ENCODE measurements at regions not wholly inside any gene's neighbourhood (a gene's known extent, or its start where the extent isn't known, plus 50 kb on each side); places are given as distances from the start of the nearest gene placed in this dataset.

DNA sequence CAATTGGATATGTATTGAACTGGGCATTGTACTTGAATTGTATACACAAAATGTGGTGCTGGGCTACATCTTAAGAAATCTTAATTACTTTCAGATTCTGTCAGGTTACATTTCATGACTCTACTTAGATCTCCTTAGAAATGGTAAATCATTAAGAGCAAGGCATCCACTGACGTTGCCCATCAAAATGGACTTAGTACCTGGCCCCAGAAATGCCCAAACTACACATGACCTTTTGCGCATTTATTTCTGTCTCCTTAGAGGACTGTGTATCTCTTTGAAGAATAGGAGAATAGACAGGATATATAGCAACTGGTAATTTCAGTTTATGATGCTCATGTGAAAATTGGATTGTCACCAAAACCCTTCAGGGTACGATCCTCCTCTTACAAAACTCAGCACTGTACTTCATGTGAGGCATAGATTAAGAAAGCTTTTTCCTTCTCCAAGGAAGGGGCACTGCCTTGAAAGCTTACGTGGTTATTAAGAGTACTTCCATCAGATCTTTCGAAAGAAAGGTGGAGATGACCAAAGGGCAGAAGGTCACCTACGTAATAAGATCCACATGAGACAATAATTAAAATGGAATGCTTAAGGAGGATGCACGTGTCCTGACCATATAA lies 61.4 kb upstream of the BMP2 start:
- RAD21 ChIA-PET (ENCODE audit: unreplicated experiment), result interaction anchor here (1.4 kb wide), 1 partner anchor 71 kb away, joined by 3 read pairs; no protein-coding TSS in a partner anchor
- WGBS (ENCODE audit: insufficient coverage, insufficient replicate concordance, low lambda C conversion rate, missing lambda C conversion rate), result 15% methylated on average over 7 of the region's 7 CpGs
- in situ Hi-C loops (cut with MboI), result no loop called here

DNA sequence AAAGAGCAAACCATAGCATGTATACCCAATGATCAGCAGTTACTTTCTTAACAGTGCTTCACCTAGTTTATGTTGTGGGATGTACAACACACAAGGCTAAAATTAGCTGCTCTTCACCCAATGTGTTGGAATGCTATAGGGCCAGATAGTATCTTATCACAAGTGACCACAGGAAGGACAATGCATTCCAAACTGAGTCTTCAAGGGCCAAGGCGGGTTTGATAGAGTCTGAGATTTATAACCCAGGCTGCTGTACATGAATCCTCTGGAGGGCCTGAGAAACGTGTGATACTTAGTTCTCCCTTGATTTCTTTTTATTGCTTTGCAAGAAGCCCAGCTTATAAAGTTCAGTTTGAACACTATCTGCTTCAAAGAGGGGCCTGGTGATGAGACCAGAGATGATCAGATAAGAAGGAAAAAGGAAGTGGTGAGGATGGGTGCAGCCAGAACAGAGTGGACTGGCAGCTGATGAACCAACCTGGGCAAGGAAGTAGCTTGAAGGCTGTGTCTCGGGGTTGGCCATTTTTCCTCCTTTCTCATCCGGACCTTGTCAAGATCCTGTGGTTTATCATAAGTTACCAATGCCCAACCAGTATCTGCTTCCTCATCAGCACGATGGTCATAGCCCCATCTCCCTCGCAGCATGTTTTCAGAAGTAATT lies 62.2 kb upstream of the BMP2 start:
- TF ChIP-seq, protein P1, sequence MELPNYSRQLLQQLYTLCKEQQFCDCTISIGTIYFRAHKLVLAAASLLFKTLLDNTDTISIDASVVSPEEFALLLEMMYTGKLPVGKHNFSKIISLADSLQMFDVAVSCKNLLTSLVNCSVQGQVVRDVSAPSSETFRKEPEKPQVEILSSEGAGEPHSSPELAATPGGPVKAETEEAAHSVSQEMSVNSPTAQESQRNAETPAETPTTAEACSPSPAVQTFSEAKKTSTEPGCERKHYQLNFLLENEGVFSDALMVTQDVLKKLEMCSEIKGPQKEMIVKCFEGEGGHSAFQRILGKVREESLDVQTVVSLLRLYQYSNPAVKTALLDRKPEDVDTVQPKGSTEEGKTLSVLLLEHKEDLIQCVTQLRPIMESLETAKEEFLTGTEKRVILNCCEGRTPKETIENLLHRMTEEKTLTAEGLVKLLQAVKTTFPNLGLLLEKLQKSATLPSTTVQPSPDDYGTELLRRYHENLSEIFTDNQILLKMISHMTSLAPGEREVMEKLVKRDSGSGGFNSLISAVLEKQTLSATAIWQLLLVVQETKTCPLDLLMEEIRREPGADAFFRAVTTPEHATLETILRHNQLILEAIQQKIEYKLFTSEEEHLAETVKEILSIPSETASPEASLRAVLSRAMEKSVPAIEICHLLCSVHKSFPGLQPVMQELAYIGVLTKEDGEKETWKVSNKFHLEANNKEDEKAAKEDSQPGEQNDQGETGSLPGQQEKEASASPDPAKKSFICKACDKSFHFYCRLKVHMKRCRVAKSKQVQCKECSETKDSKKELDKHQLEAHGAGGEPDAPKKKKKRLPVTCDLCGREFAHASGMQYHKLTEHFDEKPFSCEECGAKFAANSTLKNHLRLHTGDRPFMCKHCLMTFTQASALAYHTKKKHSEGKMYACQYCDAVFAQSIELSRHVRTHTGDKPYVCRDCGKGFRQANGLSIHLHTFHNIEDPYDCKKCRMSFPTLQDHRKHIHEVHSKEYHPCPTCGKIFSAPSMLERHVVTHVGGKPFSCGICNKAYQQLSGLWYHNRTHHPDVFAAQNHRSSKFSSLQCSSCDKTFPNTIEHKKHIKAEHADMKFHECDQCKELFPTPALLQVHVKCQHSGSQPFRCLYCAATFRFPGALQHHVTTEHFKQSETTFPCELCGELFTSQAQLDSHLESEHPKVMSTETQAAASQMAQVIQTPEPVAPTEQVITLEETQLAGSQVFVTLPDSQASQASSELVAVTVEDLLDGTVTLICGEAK (IDR thresholded peaks at IDR 0.05; ENCODE audit: borderline replicate concordance), result no peak
- TF ChIP-seq SPI1 (IDR thresholded peaks at IDR 0.05; ENCODE audit: borderline replicate concordance, insufficient read depth, low read depth, low read length) (peak; percentile 10; the same call in 1 of the 2 replicates), SREBF1 (IDR thresholded peaks at IDR 0.05; ENCODE audit: low read length) (no peak)
- Histone ChIP-seq H2AFZ (ENCODE audit: control insufficient read depth, low read depth, low read length) (no peak overlapping the region), H3K9me3 (replicated peaks; ENCODE audit: control insufficient read depth, insufficient read depth, low read length) (no peaks in the 10 kb centered on the region), H3K4me3 (no peak overlapping the region), H3K9ac (ENCODE audit: control insufficient read depth, insufficient read depth, low read length) (no peak overlapping the region), H3K27me3 (replicated peaks in 1 of 2; ENCODE audit: control insufficient read depth in 2 of 2, insufficient read depth in 2 of 2, low read length in 1 of 2) (no peaks in the 10 kb centered on the region), H3K79me2 (ENCODE audit: control insufficient read depth, insufficient read depth, low read length) (no peaks in the 10 kb centered on the region), H3K4me2 (ENCODE audit: control insufficient read depth, insufficient read depth) (no peak overlapping the region), H3K27ac (ENCODE audit: control insufficient read depth, insufficient read depth) (no peak overlapping the region), H3K36me3 (ENCODE audit: control insufficient read depth in 2 of 2, insufficient read depth in 2 of 2, low read length in 1 of 2) (no peaks in the 10 kb centered on the region), H4K20me1 (ENCODE audit: control insufficient read depth, insufficient read depth) (no peaks in the 10 kb centered on the region), H3K4me1 (ENCODE audit: control insufficient read depth, insufficient read depth, low read length) (no peaks in the 10 kb centered on the region)
- in situ Hi-C loops (cut with MboI), result no loop called here
- POLR2A ChIA-PET, result interaction anchor here (1.4 kb wide), 1 partner anchor 12 kb away, joined by 4 read pairs; no protein-coding TSS in a partner anchor
- ATAC-seq (no peak), DNase-seq (ENCODE audit: low read depth, low spot score) (no peak), FAIRE-seq (no peak)
- intact Hi-C loops (cut with micrococcal nuclease; ENCODE audit: unreplicated experiment), result loop anchor here (5.0 kb wide), 1 partner anchor 123 kb away; no protein-coding TSS in a partner anchor
- WGBS (ENCODE audit: insufficient coverage, insufficient replicate concordance, low lambda C conversion rate, missing lambda C conversion rate), result 4% methylated on average over 6 of the region's 6 CpGs
- CTCF ChIA-PET, result interaction anchor here (1.2 to 1.5 kb wide), 4 partner anchors 22 to 123 kb away, joined by 3 to 7 read pairs (median 5); no protein-coding TSS in a partner anchor
- SMC1A ChIA-PET (ENCODE audit: uncharacterized antibody, unreplicated experiment), result interaction anchor here (0.6 to 5.5 kb wide), 13 partner anchors 12 to 709 kb away, joined by 3 to 32 read pairs (median 3); no protein-coding TSS in a partner anchor
- RAD21 ChIA-PET (ENCODE audit: unreplicated experiment), result interaction anchor here (0.9 to 1.4 kb wide), 5 partner anchors 12 to 70 kb away, joined by 3 read pairs; no protein-coding TSS in a partner anchor
- no TSS peak for BruUV-seq (replicated peaks)

More for the DNA sequence above, 61.4 kb upstream of the BMP2 start:
- FAIRE-seq (no peak), ATAC-seq (no peak), DNase-seq (ENCODE audit: low read depth, low spot score) (no peak)
- Histone ChIP-seq H2AFZ (ENCODE audit: control insufficient read depth, low read depth, low read length) (no peak overlapping the region), H3K4me3 (no peak overlapping the region), H3K27ac (ENCODE audit: control insufficient read depth, insufficient read depth) (no peak overlapping the region), H3K27me3 (replicated peaks in 1 of 2; ENCODE audit: control insufficient read depth in 2 of 2, insufficient read depth in 2 of 2, low read length in 1 of 2) (no peaks in the 10 kb centered on the region), H3K36me3 (ENCODE audit: control insufficient read depth in 2 of 2, insufficient read depth in 2 of 2, low read length in 1 of 2) (no peaks in the 10 kb centered on the region), H3K79me2 (ENCODE audit: control insufficient read depth, insufficient read depth, low read length) (no peaks in the 10 kb centered on the region), H3K4me2 (ENCODE audit: control insufficient read depth, insufficient read depth) (no peak overlapping the region), H3K4me1 (ENCODE audit: control insufficient read depth, insufficient read depth, low read length) (no peaks in the 10 kb centered on the region), H4K20me1 (ENCODE audit: control insufficient read depth, insufficient read depth) (no peaks in the 10 kb centered on the region), H3K9me3 (replicated peaks; ENCODE audit: control insufficient read depth, insufficient read depth, low read length) (no peaks in the 10 kb centered on the region), H3K9ac (ENCODE audit: control insufficient read depth, insufficient read depth, low read length) (no peak overlapping the region)
- BruUV-seq (replicated peaks), result no TSS peak
- TF ChIP-seq, protein P2, sequence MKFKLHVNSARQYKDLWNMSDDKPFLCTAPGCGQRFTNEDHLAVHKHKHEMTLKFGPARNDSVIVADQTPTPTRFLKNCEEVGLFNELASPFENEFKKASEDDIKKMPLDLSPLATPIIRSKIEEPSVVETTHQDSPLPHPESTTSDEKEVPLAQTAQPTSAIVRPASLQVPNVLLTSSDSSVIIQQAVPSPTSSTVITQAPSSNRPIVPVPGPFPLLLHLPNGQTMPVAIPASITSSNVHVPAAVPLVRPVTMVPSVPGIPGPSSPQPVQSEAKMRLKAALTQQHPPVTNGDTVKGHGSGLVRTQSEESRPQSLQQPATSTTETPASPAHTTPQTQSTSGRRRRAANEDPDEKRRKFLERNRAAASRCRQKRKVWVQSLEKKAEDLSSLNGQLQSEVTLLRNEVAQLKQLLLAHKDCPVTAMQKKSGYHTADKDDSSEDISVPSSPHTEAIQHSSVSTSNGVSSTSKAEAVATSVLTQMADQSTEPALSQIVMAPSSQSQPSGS (IDR thresholded peaks at IDR 0.05; ENCODE audit: low read length), result no peak
- ChIA-PET POLR2A (no interaction called here), CTCF (interaction anchor here (1.3 kb wide), 1 partner anchor 11 kb away, joined by 7 read pairs; no protein-coding TSS in a partner anchor), SMC1A (ENCODE audit: uncharacterized antibody, unreplicated experiment) (interaction anchor here (0.6 to 5.5 kb wide), 6 partner anchors 11 to 710 kb away, joined by 3 to 32 read pairs (median 9); no protein-coding TSS in a partner anchor)
- intact Hi-C loops (cut with micrococcal nuclease; ENCODE audit: unreplicated experiment), result loop anchor here (5.0 kb wide), 1 partner anchor 124 kb away; no protein-coding TSS in a partner anchor

All from GM12878 (cell line).